Sigmoid colon (tissue), 4 donors: ENCODE measurements at regions not wholly inside any gene's neighbourhood (a gene's known extent, or its start where the extent isn't known, plus 50 kb on each side); places are given as distances from the start of the nearest gene placed in this dataset.

ENCODE experiments used
- CTCF ChIP-seq, 4 experiments: fragments of 450-650 bp in 3 of 4; fragments of 200-600 bp in 1 of 4; IDR thresholded peaks; one replicate each; pipeline ENCODE4 v1.5.1; 2016 to 2019; ENCODE audit warnings: antibody characterized with exemption in 4 of 4, mild to moderate bottlenecking in 3 of 4, moderate library complexity in 2 of 4
- POLR2A ChIP-seq, 2 donors: fragments of 450-650 bp; IDR thresholded peaks; one replicate each; pipeline ENCODE4 v1.6.1; 2016; ENCODE audit warnings: antibody characterized with exemption in 2 of 2, mild to moderate bottlenecking in 2 of 2, moderate library complexity in 2 of 2
- POLR2AphosphoS5 ChIP-seq, 4 donors: sonication (generic); formaldehyde crosslinking; IDR thresholded peaks; one replicate each; pipeline ENCODE4 v1.6.1; 2017; ENCODE audit warnings: antibody characterized with exemption in 4 of 4

GRCh38 chr4:131046821-131047220 lies 1950.9 kb downstream of the C4orf33 start:
- no peak for TF ChIP-seq POLR2A (IDR thresholded peaks at IDR 0.05)
- TF ChIP-seq CTCF (IDR thresholded peaks at IDR 0.05): no peak
- TF ChIP-seq POLR2AphosphoS5 (IDR thresholded peaks at IDR 0.05): no peak
